CD4-positive, alpha-beta T cell treated with Interferon gamma for 1 hour (primary cell): ENCODE measurements at regions not wholly inside any gene's neighbourhood (a gene's known extent, or its start where the extent isn't known, plus 50 kb on each side); places are given as distances from the start of the nearest gene placed in this dataset.

ENCODE experiments used
- DNase-seq: peaks from one replicate; pipeline ENCODE4 v3.0.0-alpha.2; 2020

- no peak for DNase-seq
Observed at GRCh38 chr13:34340534-34340933, 522.6 kb downstream of the RFC3 start.

- no peak for DNase-seq
Observed at GRCh38 chr13:34343413-34343940, 525.5 kb downstream of the RFC3 start.

GRCh38 chr13:34344816-34345215 is 526.9 kb downstream of the RFC3 start:
- no peak for DNase-seq

DNA sequence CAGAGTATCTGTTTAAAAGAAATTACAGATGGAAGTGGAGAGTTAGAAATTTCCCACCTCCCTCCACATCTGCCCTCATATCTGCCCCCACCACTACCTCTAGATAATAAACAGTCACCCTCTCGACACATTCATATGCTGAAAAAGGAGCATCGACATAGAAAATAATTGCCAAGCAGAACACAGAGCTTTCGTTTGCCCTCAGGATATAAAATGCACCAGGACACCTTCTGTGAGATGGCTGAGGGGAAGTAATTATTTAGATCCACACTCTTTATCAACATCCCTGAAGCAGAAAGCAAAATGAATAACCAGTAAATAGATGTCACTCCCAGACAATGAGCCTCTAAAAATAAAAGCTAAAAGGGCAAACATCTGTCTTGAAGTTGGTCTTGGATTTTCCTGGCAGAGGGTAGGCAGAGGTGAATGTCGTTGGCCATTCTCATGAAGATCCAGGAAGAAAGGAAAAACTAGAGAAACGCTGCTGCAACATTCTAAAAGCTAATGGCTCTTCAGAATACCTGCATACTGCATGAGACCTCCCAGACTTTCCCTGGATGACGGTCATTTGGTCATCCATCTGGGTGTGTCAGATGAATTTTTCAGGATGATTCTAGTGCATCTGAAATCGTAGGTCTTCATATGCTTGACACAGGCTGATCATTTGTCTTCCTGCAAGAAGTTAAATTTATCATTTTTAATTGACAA is 527.5 kb downstream of the RFC3 start:
- no peak for DNase-seq

DNA sequence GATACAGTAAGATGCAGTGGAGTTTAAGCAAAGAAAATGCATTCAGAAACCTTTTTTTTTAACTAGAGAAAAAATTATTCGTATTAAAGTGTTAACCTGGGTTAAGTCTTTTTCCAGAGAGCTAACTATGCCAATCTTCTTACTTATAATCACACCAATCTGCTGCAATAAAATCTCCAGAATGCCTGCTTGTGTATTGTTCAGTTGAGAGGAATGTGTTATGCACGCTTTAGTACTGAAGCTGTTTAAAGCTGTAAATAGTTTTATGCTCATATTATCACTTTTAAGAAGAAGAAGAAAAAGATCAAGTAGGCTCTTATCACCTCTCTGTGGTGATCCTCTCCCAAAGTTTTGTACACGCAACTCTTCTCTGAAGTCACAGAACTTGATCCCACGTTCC is 528.7 kb downstream of the RFC3 start:
- no peak for DNase-seq

- DNase-seq, result no peak
Observed at GRCh38 chr13:34347784-34348573, 530.0 kb downstream of the RFC3 start.

DNA sequence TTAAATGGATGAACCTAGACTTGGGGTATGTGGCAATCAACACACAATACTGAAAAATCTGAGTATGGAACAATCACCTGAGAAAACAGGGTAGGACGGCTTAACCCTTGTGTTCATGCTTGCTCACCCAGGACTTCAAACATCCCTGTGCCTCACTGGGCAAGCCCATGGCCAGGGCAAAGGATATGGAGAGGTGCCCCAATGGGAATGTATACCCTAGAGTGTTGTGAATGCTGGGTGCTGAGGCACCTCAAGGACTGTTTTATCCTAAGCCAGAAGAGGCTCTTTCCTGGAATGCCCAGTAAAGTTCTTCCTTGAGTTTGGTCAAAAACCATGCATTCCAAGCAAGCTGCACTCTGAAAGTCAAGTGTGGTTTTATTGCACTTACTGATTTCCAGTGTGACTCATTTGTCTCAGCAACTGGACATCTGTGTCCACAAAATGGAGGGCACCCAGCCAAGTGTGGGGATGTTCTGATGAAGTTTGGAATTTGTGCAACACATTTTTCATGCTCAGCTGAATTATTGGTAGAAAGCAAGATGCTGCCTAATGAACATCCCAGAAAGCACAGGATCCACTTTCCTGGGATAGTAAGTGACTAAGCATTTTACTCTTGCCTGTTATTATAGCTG is 531.3 kb downstream of the RFC3 start:
- DNase-seq, result no peak

- no peak for DNase-seq
Observed at GRCh38 chr13:34350671-34351070, 532.7 kb downstream of the RFC3 start.

GRCh38 chr13:34351134-34351533 is 533.2 kb downstream of the RFC3 start:
- no peak for DNase-seq

DNA sequence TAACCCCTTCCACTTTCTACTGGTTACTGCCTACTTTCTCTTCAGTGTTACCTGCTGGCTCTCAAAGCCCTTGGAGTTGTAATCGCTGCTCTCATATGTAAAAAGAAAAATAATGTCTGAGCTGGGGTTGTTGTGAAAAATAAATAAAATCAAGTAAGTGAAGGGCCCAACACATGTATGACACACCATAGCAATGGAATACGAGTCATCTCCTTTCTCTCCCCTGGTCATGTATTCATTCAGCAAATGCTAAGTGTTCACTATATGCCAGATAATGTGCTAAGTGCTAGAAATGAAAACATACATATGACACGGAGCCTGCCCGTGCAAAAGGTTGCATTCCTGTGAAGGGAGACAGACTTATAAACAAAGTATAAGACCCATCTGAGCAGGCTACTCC is 535.0 kb downstream of the RFC3 start:
- DNase-seq, result no peak

DNA sequence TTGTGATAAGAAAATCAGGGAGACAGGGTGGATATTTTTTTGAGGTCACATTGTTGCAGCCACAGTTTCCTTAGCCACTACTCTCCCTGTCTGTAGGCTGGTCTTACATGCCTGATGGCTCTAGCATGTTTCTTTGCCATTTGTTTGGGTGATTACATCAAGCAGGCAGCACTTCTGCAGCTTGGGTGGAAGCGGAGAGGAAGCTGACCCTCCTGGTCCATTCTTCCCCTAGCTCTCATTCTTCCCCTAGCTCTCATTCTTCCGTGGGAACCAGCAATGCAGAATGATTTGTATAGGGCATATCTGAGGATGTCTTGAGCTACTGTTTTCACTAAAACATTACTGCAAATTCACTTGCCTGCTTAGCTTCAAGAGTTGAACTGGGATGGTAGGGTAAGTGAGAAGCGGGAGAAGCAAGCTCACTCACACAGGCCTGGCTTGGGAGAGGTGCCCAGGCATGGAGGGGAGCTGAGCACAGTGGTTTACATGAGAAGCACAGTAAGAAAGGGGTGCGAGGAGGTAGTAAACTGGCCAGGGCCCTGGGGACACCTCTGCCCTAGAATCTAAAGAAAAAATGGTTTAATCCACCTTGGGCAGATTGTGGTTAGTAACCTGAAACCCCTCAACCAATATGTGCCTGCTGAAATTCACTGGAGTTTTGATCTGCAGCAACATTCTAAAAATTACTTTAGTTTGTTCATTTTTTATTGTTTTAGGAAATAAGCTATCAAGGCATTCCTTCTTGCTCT is 538.9 kb downstream of the RFC3 start:
- no peak for DNase-seq

DNA sequence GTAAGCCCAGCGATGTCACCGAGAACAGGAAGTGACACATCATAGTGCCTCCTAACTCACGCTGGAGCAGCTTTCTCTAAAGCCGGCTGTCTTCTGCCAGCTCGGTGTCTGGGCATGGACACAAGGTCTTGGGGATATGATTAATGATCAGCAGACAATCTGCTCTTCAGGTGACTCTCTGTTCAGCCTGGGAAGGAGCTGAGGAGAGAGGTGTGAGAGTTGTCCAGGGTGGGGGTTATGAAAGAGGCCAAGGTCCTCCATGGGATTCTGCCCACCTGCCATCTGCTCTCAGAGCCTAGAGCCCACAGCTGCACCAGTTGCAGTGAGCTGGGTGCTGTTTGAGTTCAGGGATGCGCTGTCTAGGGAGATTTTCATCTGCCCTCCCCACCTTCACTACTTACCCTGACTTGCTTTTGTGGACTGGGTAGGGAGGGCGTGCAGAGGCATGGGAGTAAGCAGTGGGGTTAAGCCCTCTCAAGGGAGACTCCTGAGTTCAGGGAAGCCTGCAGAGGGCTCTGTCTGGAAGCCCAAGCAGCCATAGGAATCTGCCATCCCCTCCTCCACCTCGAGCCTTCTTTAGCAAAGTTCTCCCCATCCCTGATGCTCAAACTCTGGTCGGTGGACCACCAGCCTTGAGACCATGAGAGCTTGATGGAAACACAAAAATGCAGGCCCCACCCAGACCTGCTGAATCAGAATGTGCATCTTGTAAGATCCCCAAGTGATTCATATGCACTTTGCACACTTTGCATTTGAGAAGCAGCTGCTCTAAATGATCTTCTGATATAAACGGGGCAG is 539.7 kb downstream of the RFC3 start:
- no peak for DNase-seq

DNA sequence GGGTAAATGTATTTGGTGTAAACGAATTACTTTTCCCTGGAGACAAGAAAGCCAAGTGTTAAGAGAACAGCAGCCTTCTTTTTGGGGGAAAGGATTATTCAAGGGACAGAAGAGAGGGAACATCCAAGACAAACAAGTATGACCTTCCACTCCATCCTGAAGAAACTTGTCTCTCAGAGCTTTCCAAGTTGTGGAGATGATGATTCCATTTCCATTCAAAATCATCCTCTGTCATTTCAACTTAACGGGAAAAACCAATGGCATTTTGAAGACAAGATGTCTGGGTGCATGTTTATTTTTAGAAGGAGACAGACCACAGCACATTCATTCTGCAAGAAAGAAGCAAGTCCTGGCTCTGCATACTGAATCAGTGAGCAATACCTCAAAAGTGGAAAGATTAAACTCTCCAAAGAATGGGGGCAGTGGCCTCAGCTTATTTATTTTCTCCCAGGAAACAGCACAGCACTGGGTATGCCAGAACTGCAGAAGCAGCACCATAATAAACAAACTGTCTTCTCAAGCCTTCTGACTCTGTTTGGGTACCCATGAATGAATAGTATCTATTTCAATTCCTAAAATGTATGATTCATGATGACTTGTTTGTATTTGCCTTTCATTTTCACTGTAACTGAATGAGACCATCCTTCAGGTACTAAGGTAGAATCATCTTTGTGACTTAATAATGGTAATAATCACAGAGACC is 541.0 kb downstream of the RFC3 start:
- DNase-seq, result no peak

- no peak for DNase-seq
Observed at GRCh38 chr13:34360702-34361101, 542.8 kb downstream of the RFC3 start.

- no peak for DNase-seq
Observed at GRCh38 chr13:34361560-34361959, 543.6 kb downstream of the RFC3 start.

GRCh38 chr13:34363266-34363665 is 545.3 kb downstream of the RFC3 start:
- DNase-seq, result no peak

DNA sequence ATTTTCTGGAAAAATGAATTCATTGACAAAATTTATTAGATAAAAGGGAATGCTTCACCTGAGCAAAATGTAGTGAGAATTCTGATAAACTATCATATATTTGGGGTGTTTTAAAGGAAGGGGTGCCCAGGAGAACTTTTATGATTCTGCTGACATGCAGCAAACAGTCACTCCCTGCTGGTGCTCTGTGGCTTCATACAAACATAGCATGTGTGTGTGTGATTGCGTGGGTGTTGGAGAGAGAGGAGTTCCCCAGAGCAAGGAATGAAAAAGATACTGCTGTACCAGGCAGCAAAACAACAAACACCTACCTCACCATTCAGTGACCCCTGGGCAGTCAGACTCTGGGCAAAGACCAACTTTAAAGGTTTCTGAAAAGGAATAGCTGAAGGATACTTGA is 546.7 kb downstream of the RFC3 start:
- DNase-seq, result no peak

DNA sequence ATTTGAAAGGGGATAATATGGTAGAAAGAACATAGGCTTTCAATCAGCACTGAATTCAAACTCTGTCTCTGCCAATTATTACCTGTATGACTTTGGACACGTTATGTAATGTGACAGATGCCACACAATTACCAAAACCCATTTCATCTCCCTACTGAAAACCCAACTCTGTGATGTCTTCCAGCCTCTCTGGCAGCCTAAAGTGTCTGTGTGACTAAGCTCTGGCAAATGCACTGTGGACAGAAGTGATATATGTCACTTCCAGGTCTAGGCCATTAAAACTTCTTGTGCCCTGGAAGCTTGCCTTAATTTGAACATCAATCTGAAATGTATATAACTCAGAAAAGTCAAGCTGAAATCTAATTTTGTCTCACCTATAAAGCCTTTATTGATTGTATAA is 552.0 kb downstream of the RFC3 start:
- no peak for DNase-seq

DNA sequence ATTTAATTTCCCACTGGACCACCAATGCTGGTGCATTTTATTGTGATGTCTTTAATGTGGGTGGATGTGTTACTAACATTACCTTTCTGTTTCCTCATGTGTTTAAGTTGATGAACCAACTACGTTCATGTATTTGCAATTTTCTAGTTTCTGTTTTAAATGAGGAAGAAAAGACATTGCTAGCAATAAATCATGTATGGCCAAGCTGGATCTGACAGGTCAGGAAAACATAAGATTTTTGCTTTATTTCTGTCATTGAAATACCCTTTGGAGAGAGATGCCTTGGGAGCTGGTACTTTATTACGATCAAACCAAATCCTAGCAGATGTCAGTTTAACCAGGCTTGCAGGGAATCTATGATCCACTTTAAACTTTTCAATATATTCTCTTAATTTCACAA is 553.2 kb downstream of the RFC3 start:
- no peak for DNase-seq

DNA sequence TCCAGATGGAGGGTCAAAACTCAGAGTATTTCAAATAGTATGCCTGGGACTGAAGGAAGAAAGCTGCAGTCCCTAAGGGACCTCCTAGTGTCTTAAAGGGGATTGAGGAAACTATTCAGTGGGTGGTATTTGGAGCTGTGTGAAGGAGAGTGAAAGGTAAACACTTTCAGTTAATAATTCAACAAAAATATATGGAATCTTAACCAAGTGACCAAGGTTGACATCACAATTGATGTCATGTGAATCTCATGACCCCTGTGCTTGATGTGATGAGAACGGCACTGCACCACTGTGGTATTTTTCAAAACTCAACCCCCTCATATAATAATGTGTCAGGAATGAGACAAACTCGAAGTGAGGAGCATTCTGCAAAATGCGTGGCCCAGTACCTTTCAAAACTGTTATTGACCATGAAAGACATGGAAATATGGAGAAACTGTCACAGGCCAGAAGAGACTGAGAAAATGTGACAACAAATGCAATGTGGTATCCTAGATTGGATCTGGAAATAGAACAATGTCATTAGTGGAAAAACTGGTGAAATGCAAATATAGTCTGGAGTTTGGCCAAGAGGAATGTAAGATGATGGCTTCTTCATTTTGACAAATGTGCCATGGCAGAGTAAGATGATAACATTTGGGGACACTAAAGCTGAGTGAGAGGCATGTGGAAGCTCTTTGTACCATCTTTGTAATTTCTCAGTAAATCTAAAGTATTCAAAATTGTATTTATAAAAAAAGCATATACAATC is 553.9 kb downstream of the RFC3 start:
- no peak for DNase-seq

DNA sequence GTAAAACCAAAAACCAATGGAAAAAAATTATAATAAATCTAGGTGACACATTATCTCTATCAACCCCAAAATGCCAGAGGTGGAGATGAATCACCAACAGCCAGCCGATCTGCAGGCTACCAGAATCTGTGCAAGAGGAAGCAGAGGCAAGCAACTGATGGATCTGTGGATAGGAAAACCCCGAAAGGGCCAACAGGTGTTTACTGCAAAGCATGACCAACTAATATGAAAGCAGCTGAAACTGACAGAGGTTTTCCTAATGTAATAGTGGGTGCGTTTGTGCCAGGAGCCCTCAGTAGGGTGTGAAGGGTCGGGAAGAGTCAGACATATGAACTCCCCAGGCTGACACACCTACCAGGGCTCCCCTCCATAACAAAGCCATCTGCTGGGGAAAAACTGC is 554.6 kb downstream of the RFC3 start:
- DNase-seq, result no peak
